RWPE1 (cell line): ENCODE measurements at regions not wholly inside any gene's neighbourhood (a gene's known extent, or its start where the extent isn't known, plus 50 kb on each side); places are given as distances from the start of the nearest gene placed in this dataset.

Experiments
- CTCF ChIA-PET: fragments of 350-600 bp; sonication (Branson Sonifier 250); formaldehyde crosslinking; extraction: SDS; loops from one replicate; lab custom pipeline; 2021; lab: Yijun Ruan, JAX
- POLR2A ChIA-PET: fragments of 400-600 bp; formaldehyde crosslinking; extraction: SDS; loops from one replicate; lab custom pipeline; 2020; ENCODE audit warnings: antibody characterized with exemption; ENCODE audit not compliant: low non-redundant PET; lab: Yijun Ruan, JAX
- DNase-seq: peaks from one replicate; pipeline ENCODE4 v3.0.0; 2012; ENCODE audit warnings: low spot score
- H3K27ac ChIP-seq: fragments of 450-650 bp; 2 replicates; pipeline ENCODE4 v1.5.1; 2017
- TF ChIP-seq, protein P1 (sequence below): fragments of 450-650 bp; conservative IDR thresholded peaks from 2 replicates; pipeline ENCODE4 v1.5.1; 2017; ENCODE audit warnings: low read depth, mild to moderate bottlenecking

- DNase-seq = no peak
- CTCF ChIA-PET = no interaction called here
- POLR2A ChIA-PET = no interaction called here
- peak overlapping the region; percentile 85 for H3K27ac ChIP-seq
- TF ChIP-seq, protein P1, sequence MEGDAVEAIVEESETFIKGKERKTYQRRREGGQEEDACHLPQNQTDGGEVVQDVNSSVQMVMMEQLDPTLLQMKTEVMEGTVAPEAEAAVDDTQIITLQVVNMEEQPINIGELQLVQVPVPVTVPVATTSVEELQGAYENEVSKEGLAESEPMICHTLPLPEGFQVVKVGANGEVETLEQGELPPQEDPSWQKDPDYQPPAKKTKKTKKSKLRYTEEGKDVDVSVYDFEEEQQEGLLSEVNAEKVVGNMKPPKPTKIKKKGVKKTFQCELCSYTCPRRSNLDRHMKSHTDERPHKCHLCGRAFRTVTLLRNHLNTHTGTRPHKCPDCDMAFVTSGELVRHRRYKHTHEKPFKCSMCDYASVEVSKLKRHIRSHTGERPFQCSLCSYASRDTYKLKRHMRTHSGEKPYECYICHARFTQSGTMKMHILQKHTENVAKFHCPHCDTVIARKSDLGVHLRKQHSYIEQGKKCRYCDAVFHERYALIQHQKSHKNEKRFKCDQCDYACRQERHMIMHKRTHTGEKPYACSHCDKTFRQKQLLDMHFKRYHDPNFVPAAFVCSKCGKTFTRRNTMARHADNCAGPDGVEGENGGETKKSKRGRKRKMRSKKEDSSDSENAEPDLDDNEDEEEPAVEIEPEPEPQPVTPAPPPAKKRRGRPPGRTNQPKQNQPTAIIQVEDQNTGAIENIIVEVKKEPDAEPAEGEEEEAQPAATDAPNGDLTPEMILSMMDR = no peak
Measured at GRCh38 chr2:240252872-240253511, 112.5 kb upstream of the OTOS start.

- POLR2A ChIA-PET = no interaction called here
- TF ChIP-seq, protein P1 = no peak
- DNase-seq = no peak
- H3K27ac ChIP-seq = peak overlapping the region; percentile 85
- CTCF ChIA-PET = no interaction called here
Measured at GRCh38 chr2:240253583-240254145, 113.2 kb upstream of the OTOS start.

DNA sequence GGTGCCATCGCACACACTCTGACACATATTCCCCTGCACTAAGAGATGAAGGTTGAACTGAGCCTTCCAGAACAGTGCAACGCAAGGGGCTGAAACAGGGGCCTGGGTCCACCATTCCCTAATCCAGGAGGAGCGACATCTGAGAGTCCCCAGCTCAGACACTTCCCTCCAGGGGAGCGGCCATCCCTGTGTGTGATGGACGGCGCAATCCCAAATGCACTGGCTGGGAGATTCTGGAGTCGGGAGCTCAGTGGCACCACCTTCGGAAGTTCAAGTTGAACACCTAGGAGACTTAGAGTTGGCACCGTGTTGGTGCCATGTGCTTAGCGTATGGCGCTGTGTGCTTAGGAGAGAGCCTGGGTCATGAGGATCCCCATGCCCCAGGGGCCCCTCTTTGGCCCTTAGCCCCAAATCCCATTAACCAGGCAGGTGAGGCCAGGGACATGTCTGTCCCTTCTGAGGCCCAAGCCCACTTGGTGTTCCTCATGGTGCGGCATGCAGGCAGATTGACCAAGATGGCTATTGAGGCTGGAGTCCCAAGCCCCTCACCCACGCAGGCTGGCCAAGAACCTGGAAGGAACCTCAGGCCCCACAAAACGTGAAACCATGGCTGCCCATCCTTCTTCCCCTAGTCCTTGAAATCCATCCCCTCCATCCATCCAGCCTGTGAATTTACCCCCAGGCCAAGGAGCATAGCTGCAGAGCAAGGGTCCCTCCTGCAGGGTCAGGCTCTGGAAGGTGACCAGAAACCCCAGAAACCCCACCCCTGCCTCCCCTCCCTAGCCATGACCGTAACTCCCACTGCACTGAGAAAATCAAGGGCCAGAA is 114.1 kb upstream of the OTOS start:
- POLR2A ChIA-PET = no interaction called here
- H3K27ac ChIP-seq = peak overlapping the region; percentile 85
- CTCF ChIA-PET = interaction anchor here (1.0 kb wide), 1 partner anchor 115 kb away, joined by 3 read pairs; no protein-coding TSS in a partner anchor
- no peak for DNase-seq
- TF ChIP-seq, protein P1 = no peak

GRCh38 chr2:240255165-240255491 is 114.7 kb upstream of the OTOS start:
- CTCF ChIA-PET = interaction anchor here (1.0 kb wide), 1 partner anchor 115 kb away, joined by 3 read pairs; no protein-coding TSS in a partner anchor
- TF ChIP-seq, protein P1 = no peak
- H3K27ac ChIP-seq = peak overlapping the region; percentile 85
- no peak for DNase-seq
- POLR2A ChIA-PET = no interaction called here

GRCh38 chr2:240255811-240256703 is 115.6 kb upstream of the OTOS start:
- POLR2A ChIA-PET = no interaction called here
- peak; percentile 85 for DNase-seq
- H3K27ac ChIP-seq = peak overlapping the region; percentile 85
- CTCF ChIA-PET = interaction anchor here (0.5 to 1.2 kb wide), 4 partner anchors 114 to 253 kb away, joined by 3 to 5 read pairs (median 3); no protein-coding TSS in a partner anchor
- TF ChIP-seq, protein P1 = no peak
